ENCODE measurements at regions not wholly inside any gene's neighbourhood (a gene's known extent, or its start where the extent isn't known, plus 50 kb on each side); places are given as distances from the start of the nearest gene placed in this dataset.
A peak's percentile ranks its signal among the peaks of the same experiment; 100 is the strongest.

- peak; percentile 83 for DNase-seq (ENCODE audit: low spot score)
- Histone ChIP-seq H3K27ac (no peak overlapping the region), H3K4me2 (peak overlapping the region; percentile 81), H3K27me3 (peaks cover 87% of the 10 kb centered on the region), H3K4me1 (peaks cover 16% of the 10 kb centered on the region), H3K4me3 (peak overlapping the region; percentile 50), H3F3A (ENCODE audit: low read depth) (peaks cover 27% of the 10 kb centered on the region), H3K79me2 (ENCODE audit: low read depth) (no peaks in the 10 kb centered on the region), H4K20me1 (ENCODE audit: low read depth) (no peaks in the 10 kb centered on the region), H3K9ac (no peak overlapping the region), H3K9me3 (ENCODE audit: low read depth) (no peaks in the 10 kb centered on the region), H3K36me3 (no peaks in the 10 kb centered on the region), H2AFZ (replicated peaks) (peak overlapping the region; percentile 95)
- Mint-ChIP-seq H3K4me1 (peaks cover 20% of the 10 kb centered on the region), H3K9me3 (no peaks in the 10 kb centered on the region), H3K36me3 (no peaks in the 10 kb centered on the region), H3K27ac (no peak overlapping the region), H3K4me3 (peak overlapping the region; percentile 85), H3K27me3 (ENCODE audit: insufficient read depth, low read depth) (peaks cover 72% of the 10 kb centered on the region)
- TF ChIP-seq EZH2phosphoT487 (IDR thresholded peaks at IDR 0.05) (peak; percentile 84), EZH2 (IDR thresholded peaks at IDR 0.05) (peak; percentile 78), CTCF (IDR thresholded peaks at IDR 0.05) (no peak)
These were observed 91.3 kb upstream of the PRDM1 start for GRCh38 chr6:105994591-105995390.

- peak overlapping the region; percentile 95 for H2AFZ ChIP-seq (replicated peaks)
- no peaks in the 10 kb centered on the region for H4K20me1 ChIP-seq (ENCODE audit: low read depth)
- no peaks in the 10 kb centered on the region for H3K79me2 ChIP-seq (ENCODE audit: low read depth)
- H3K4me3 ChIP-seq: peak overlapping the region; percentile 50
- H3K4me1 Mint-ChIP-seq: peaks cover 20% of the 10 kb centered on the region
- H3K27me3 Mint-ChIP-seq (ENCODE audit: insufficient read depth, low read depth): peaks cover 76% of the 10 kb centered on the region
- H3K9me3 Mint-ChIP-seq: no peaks in the 10 kb centered on the region
- H3K4me2 ChIP-seq: peak overlapping the region; percentile 81
- H3K27me3 ChIP-seq: peaks cover 94% of the 10 kb centered on the region
- H3K4me3 Mint-ChIP-seq: peak overlapping the region; percentile 91
- no peaks in the 10 kb centered on the region for H3K36me3 Mint-ChIP-seq
- no peak overlapping the region for H3K27ac ChIP-seq
- H3K9me3 ChIP-seq (ENCODE audit: low read depth): no peaks in the 10 kb centered on the region
- no peak overlapping the region for H3K27ac Mint-ChIP-seq
- peak; percentile 78 for TF ChIP-seq EZH2phosphoT487 (IDR thresholded peaks at IDR 0.05)
- TF ChIP-seq EZH2 (IDR thresholded peaks at IDR 0.05): peak; percentile 75
- no peak for TF ChIP-seq CTCF (IDR thresholded peaks at IDR 0.05)
- peak; percentile 63 for DNase-seq (ENCODE audit: low spot score)
- no peak overlapping the region for H3K9ac ChIP-seq
- H3K4me1 ChIP-seq: peaks cover 16% of the 10 kb centered on the region
- no peaks in the 10 kb centered on the region for H3K36me3 ChIP-seq
- peaks cover 27% of the 10 kb centered on the region for H3F3A ChIP-seq (ENCODE audit: low read depth)
These were observed 92.0 kb upstream of the PRDM1 start for GRCh38 chr6:105994118-105994590.

- peaks cover 27% of the 10 kb centered on the region for H3F3A ChIP-seq (ENCODE audit: low read depth)
- peak overlapping the region; percentile 81 for H3K4me2 ChIP-seq
- no peaks in the 10 kb centered on the region for H3K9me3 Mint-ChIP-seq
- peaks cover 99% of the 10 kb centered on the region for H3K27me3 ChIP-seq
- no peak overlapping the region for H3K9ac ChIP-seq
- peaks cover 16% of the 10 kb centered on the region for H3K4me1 ChIP-seq
- H3K4me3 Mint-ChIP-seq: peak overlapping the region; percentile 91
- DNase-seq (ENCODE audit: low spot score): peak; percentile 53
- TF ChIP-seq CTCF (IDR thresholded peaks at IDR 0.05) (no peak), EZH2phosphoT487 (IDR thresholded peaks at IDR 0.05) (peak; percentile 17), EZH2 (IDR thresholded peaks at IDR 0.05) (peak; percentile 81)
- H3K4me3 ChIP-seq: peak overlapping the region; percentile 50
- no peaks in the 10 kb centered on the region for H4K20me1 ChIP-seq (ENCODE audit: low read depth)
- H3K27me3 Mint-ChIP-seq (ENCODE audit: insufficient read depth, low read depth): peaks cover 81% of the 10 kb centered on the region
- H3K27ac ChIP-seq: no peak overlapping the region
- peaks cover 20% of the 10 kb centered on the region for H3K4me1 Mint-ChIP-seq
- no peaks in the 10 kb centered on the region for H3K36me3 ChIP-seq
- H3K79me2 ChIP-seq (ENCODE audit: low read depth): no peaks in the 10 kb centered on the region
- no peak overlapping the region for H3K27ac Mint-ChIP-seq
- H3K9me3 ChIP-seq (ENCODE audit: low read depth): no peaks in the 10 kb centered on the region
- H2AFZ ChIP-seq (replicated peaks): peak overlapping the region; percentile 95
- H3K36me3 Mint-ChIP-seq: no peaks in the 10 kb centered on the region
These were observed 92.6 kb upstream of the PRDM1 start for GRCh38 chr6:105993341-105994117.

Data from neural progenitor cell (in vitro differentiated cells).